Adipocyte (in vitro differentiated cells): ENCODE measurements at regions not wholly inside any gene's neighbourhood (a gene's known extent, or its start where the extent isn't known, plus 50 kb on each side); places are given as distances from the start of the nearest gene placed in this dataset.

ENCODE experiments used
- DNase-seq: peaks from one replicate; pipeline ENCODE4 v3.0.0-alpha.2; 2015; ENCODE audit warnings: low read depth
- H3K27me3 ChIP-seq: replicated peaks from 2 replicates; pipeline ENCODE4 v1.7.0; 2013; ENCODE audit warnings: mild to moderate bottlenecking, low read length, moderate library complexity; ENCODE audit not compliant: control insufficient read depth, insufficient read depth
- H3K36me3 ChIP-seq: 2 replicates; pipeline ENCODE4 v1.7.0; 2013; ENCODE audit warnings: low read length, mild to moderate bottlenecking, moderate library complexity; ENCODE audit not compliant: control insufficient read depth, insufficient read depth, severe bottlenecking
- H3K4me1 ChIP-seq: 2 replicates; pipeline ENCODE4 v1.7.0; 2013; ENCODE audit warnings: mild to moderate bottlenecking, low read length, moderate library complexity; ENCODE audit not compliant: control insufficient read depth, insufficient read depth
- H3K4me3 ChIP-seq: 2 replicates; pipeline ENCODE4 v1.7.0; 2013; ENCODE audit warnings: mild to moderate bottlenecking, low read length, moderate library complexity
- H3K9ac ChIP-seq: 2 replicates; pipeline ENCODE4 v1.7.0; 2013; ENCODE audit warnings: mild to moderate bottlenecking, low read length, moderate library complexity
- H3K9me3 ChIP-seq: 2 replicates; pipeline ENCODE4 v1.7.0; 2013; ENCODE audit warnings: mild to moderate bottlenecking, low read length, moderate library complexity; ENCODE audit not compliant: control insufficient read depth

DNA sequence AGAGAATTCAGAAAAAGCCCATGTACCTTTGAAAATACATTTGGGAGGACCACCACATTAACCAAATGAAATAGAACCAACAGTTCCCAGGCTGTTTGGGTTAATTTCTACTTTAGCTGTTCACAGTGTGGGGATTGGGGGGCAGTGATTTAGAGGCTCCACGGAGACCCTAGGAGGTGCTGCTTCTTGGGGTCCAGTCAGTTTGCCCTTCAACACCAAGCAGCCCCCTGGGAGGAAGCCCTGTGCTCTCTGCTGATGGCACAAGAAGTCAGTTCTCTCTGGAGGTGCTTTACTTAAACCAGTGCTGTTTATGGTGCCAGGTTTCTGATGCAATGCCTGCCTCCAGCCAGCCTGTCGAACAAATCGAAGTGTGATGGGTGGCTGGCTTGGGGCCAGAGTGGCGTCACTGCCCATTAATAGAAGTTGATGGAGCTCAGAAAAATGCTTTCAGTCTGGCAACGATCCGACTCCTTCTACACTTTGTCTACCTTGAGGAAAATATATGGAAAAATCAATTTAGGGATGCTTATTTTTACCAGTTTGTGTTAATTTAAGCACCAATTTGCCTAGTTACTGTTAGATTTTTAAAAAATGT is 134.0 kb downstream of the SNX18 start:
- DNase-seq: peak; percentile 28
- Histone ChIP-seq H3K9ac (no peak overlapping the region), H3K9me3 (no peaks in the 10 kb centered on the region), H3K36me3 (no peaks in the 10 kb centered on the region), H3K27me3 (no peaks in the 10 kb centered on the region), H3K4me3 (no peak overlapping the region), H3K4me1 (peaks cover 38% of the 10 kb centered on the region)

DNA sequence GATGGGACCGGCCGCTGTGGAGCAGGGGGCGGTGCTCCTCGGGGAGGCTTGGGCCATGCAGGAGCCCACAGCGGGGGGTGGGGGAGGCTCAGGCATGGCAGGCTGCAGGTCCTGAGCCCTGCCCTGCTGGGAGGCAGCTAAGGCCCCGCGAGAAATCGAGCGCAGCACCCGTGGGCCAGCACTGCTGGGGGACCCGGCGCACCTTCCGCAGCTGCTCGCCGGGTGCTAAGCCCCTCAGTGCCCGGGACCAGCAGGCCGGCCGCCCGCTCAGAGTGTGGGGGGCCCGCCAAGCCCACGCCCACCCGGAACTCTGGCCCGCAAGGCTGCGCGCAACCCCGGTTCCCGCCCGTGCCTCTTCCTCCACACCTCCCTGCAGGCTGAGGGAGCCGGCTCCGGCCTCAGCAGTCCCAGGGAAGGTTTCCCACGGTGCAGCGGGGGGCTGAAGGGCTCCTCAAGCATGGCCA is 131.5 kb downstream of the SNX18 start:
- Histone ChIP-seq H3K27me3 (no peaks in the 10 kb centered on the region), H3K9me3 (no peaks in the 10 kb centered on the region), H3K4me1 (peaks cover 47% of the 10 kb centered on the region), H3K4me3 (no peak overlapping the region), H3K9ac (no peak overlapping the region), H3K36me3 (no peaks in the 10 kb centered on the region)
- DNase-seq: no peak

DNA sequence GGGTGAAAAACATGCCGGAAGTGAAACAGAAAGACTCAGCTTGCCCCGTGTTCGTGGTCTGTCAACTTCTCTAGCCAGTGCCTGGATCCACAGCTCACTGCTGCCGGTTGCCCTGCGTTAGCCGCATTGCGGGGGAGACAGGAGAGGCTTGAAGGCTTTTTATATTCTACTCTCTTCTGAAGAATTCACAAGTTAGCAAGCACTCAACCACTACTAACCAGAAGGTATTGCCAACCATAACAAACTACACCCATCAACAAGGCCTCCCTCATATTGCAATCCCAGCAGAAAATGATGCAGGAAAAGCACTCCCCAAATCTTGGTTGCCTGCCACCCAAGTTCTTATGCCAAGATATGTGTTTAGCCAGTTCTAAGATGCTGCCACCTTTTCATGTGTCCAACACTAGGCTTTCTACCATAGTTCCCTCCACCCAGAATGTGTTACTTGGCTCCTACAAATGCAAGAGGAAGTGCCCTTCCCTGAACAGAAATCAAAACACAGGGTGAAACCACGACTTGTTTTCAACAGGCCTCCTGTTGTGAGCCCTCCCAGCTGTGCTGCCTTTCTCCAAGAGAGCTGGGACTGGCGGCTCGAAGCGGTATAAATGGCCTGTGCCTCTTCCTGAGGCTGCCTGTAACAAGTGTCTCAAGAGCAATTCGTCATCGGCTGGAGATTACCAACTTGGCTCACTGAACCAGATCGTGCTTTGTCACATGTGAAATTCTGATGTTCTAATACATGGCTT is 129.0 kb downstream of the SNX18 start:
- DNase-seq: peak; percentile 54
- no peaks in the 10 kb centered on the region for H3K27me3 ChIP-seq
- H3K9ac ChIP-seq: peak overlapping the region; percentile 80
- peaks cover 45% of the 10 kb centered on the region for H3K4me1 ChIP-seq
- H3K4me3 ChIP-seq: peak overlapping the region; percentile 37
- no peaks in the 10 kb centered on the region for H3K36me3 ChIP-seq
- H3K9me3 ChIP-seq: no peaks in the 10 kb centered on the region

DNA sequence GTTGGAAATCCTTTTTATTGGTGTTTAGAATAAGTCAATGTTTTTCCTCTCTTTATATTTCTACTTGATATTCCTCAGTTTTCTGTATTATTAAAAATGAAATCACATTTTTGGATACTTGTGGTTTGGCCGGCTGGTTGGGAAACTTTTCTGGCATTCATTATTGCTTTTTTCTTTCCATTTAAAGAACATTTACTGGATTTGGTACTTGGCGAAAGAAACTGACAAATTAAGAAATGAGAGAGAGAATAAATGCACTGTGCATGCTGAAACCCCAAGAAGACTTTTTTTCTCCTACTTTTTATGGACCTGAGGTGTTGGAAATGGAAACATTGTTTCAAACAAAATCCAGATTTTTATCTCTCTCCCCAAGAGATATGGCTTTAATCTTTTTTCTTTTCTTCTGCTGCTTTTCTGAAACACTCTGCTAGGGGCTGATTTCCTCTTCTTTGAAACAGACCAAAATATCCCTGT is 128.4 kb downstream of the SNX18 start:
- H3K9ac ChIP-seq: peak overlapping the region; percentile 80
- DNase-seq: peak; percentile 67
- H3K4me3 ChIP-seq: peak overlapping the region; percentile 37
- H3K27me3 ChIP-seq: no peaks in the 10 kb centered on the region
- no peaks in the 10 kb centered on the region for H3K9me3 ChIP-seq
- peaks cover 42% of the 10 kb centered on the region for H3K4me1 ChIP-seq
- H3K36me3 ChIP-seq: no peaks in the 10 kb centered on the region

DNA sequence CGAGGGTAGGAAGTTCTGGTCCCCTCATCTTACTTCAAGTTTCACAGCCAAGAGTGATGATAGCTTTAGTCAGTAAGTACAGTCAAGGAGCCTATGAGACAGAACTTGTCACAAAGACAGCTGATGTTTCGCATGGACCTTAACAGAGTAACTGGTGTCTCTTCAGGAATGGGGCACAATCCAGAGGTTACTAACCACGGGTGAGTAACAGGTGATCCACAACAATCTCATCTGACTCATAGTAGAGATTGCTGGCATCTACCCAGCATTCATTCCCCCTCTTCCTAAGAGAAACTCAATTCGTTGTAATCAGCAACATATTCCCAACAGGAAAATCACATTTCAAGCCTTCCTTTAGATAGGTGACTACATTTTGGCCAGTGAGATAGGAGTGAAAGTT is 126.7 kb downstream of the SNX18 start:
- Histone ChIP-seq H3K9ac (no peak overlapping the region), H3K36me3 (no peaks in the 10 kb centered on the region), H3K9me3 (no peaks in the 10 kb centered on the region), H3K27me3 (no peaks in the 10 kb centered on the region), H3K4me1 (peaks cover 42% of the 10 kb centered on the region), H3K4me3 (no peak overlapping the region)
- peak; percentile 35 for DNase-seq

DNA sequence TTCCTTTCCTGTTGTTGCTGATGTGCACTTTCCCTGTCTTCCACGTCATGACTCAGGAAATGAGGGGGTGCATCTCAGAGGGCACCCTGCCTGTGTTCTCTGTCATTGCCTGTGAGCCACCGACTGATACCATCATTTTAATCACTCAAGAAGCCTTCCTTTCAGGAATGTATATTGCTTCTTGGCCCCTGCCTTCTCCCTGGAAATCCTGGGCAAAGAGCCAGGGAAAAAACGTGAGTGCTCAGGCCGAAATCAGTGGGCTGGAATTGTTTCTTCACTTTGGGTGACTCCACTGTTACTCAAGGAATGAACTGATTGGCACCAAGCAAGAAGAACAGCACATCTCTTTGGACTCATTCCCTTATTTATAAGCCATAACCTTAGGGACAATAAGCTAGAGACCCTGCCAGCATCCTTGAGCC is 126.1 kb downstream of the SNX18 start:
- peak; percentile 82 for DNase-seq
- no peak overlapping the region for H3K9ac ChIP-seq
- no peak overlapping the region for H3K4me3 ChIP-seq
- H3K36me3 ChIP-seq: no peaks in the 10 kb centered on the region
- peaks cover 42% of the 10 kb centered on the region for H3K4me1 ChIP-seq
- no peaks in the 10 kb centered on the region for H3K9me3 ChIP-seq
- H3K27me3 ChIP-seq: no peaks in the 10 kb centered on the region

DNA sequence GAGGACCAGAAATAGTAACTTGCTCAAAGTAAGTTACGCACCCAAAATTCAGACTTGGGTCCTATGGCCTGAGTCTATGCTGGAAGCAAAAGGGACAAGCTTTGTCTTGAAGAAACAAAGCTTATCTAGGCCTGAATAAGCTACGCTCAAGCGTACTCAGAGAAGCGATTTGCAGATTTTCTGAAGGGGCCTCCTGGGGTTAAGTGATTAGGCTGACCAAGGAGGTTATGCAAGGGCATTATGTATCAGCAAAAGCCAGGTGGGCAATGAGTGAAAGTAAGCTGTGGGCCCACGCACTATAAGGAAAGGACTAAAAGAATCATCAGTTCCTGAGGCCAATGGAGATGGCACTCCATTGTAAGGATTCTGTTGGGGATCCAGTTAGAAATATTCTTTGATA is 122.1 kb downstream of the SNX18 start:
- Histone ChIP-seq H3K4me1 (peaks cover 21% of the 10 kb centered on the region), H3K9me3 (no peaks in the 10 kb centered on the region), H3K27me3 (no peaks in the 10 kb centered on the region), H3K4me3 (no peak overlapping the region), H3K9ac (no peak overlapping the region), H3K36me3 (no peaks in the 10 kb centered on the region)
- no peak for DNase-seq

DNA sequence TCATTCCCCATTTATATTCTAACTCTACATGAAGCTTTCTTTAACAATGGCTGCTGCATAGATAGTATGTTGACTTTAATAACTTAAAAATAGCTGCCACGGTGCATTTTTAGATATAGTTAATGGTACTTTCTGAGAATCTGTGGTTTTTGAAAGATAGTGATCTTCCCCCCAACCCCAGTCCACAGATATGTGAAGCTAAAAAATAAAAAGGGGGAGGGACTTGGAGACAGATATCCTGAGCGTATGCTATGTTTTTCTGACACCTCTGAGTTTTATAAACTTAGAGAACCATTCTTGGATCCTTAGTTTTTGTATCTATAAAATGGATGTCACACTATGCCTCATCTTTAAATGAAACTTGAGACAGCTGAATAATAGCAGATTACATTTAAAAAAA is 120.5 kb downstream of the SNX18 start:
- Histone ChIP-seq H3K4me3 (no peak overlapping the region), H3K4me1 (peaks cover 9% of the 10 kb centered on the region), H3K27me3 (no peaks in the 10 kb centered on the region), H3K36me3 (no peaks in the 10 kb centered on the region), H3K9ac (no peak overlapping the region), H3K9me3 (no peaks in the 10 kb centered on the region)
- DNase-seq: no peak

DNA sequence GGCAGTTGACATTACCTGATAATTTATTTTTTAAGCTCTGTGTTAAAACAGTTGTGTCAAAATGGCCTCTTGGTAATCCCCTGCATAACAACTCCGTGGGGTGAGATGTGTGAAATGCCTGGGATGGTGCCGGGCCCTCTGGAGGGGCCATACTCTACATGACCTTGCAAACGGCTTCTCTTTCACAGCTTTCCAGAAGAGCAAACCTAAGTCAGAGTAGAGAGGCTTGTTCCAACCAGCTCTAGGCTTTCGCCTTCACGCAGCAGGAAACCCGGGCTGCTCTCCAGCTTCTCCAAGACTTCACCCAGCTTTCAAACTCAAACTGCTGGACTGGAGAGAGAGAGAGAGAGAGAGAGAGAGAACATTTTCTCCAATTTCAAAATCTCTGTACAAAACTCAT is 120.1 kb downstream of the SNX18 start:
- Histone ChIP-seq H3K9ac (no peak overlapping the region), H3K36me3 (no peaks in the 10 kb centered on the region), H3K4me1 (peaks cover 9% of the 10 kb centered on the region), H3K9me3 (no peaks in the 10 kb centered on the region), H3K4me3 (peak overlapping the region; percentile 44), H3K27me3 (no peaks in the 10 kb centered on the region)
- no peak for DNase-seq

DNA sequence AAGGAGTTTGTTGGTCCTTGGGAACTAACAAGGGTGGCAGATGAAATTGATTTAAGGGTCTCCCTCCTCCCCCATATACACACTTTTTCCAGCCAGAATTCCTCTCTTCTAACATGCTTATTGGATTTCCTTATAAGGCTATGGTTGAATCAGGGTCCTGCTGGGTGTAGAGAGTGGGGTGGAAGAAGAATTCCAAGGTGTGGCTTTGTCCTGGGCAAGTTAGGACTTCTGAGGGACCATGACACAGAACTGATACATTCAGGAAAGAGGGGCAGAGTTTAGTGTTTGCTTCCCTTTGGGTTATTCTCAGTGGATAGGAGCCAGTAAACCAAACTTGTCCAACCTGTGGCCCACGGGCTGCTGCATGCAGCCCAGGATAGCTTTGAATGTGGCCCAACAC is 116.5 kb downstream of the SNX18 start:
- Histone ChIP-seq H3K9ac (no peak overlapping the region), H3K36me3 (no peaks in the 10 kb centered on the region), H3K27me3 (no peaks in the 10 kb centered on the region), H3K4me1 (peaks cover 28% of the 10 kb centered on the region), H3K4me3 (no peak overlapping the region), H3K9me3 (no peaks in the 10 kb centered on the region)
- DNase-seq: no peak

DNA sequence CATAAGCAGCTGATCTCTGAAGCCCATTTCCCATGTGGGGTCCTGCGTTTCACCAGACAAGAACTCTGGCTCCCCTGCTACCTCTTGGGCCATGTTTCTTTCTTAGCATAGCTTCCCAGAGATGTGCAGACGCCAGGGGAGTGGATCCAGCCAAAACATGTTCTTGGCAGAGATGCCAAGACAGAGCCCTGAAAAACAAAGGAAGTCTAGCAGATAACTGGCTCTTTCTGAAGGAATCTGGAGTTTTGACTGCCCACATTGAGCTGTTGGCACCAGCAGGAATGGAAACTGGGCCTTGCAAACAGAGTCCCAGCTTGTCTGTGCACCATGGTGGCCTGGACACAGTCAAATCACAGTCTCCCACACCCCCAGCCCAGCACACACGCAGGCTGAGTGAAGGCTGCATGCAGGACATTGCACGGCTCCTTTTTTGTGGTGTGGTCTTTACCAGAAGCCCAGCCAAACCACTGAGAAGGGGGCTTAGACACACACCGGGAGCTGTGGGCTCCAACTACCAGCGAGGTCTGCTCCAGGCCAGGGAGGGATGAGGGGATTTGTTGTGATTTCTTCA is 114.7 kb downstream of the SNX18 start:
- Histone ChIP-seq H3K9me3 (no peaks in the 10 kb centered on the region), H3K9ac (no peak overlapping the region), H3K36me3 (no peaks in the 10 kb centered on the region), H3K27me3 (no peaks in the 10 kb centered on the region), H3K4me3 (no peak overlapping the region), H3K4me1 (peaks cover 19% of the 10 kb centered on the region)
- DNase-seq: no peak
